SK-N-DZ (cell line): ENCODE measurements at regions not wholly inside any gene's neighbourhood (a gene's known extent, or its start where the extent isn't known, plus 50 kb on each side); places are given as distances from the start of the nearest gene placed in this dataset.
"Not testable (repeated sequence)": the region's sequence is repeated elsewhere in the genome, so short reads cannot be mapped to it uniquely, and the experiment has no call there.

Experiments
- DNase-seq: peaks from one replicate; pipeline ENCODE4 v3.0.0-alpha.2; 2015; ENCODE audit warnings: low spot score

- DNase-seq, result no peak
Observed at GRCh38 chr6:6811128-6812009, 222.8 kb downstream of the LY86 start.

- DNase-seq, result no peak
Observed at GRCh38 chr6:6812427-6812826, 223.9 kb downstream of the LY86 start.

GRCh38 chr6:6815732-6816131, 227.2 kb downstream of the LY86 start:
- DNase-seq, result no peak

- DNase-seq, result no peak
Observed at GRCh38 chr6:6816716-6817115, 228.2 kb downstream of the LY86 start.

GRCh38 chr6:6818078-6818639, 229.6 kb downstream of the LY86 start:
- DNase-seq, result no peak

- no peak for DNase-seq
Observed at GRCh38 chr6:6820641-6821238, 232.2 kb downstream of the LY86 start.

GRCh38 chr6:6821639-6822261, 233.2 kb downstream of the LY86 start:
- no peak for DNase-seq

- no peak for DNase-seq
Observed at GRCh38 chr6:6823030-6823429, 234.5 kb downstream of the LY86 start.

GRCh38 chr6:6823568-6824224, 235.2 kb downstream of the LY86 start:
- no peak for DNase-seq

GRCh38 chr6:6824381-6824780, 235.9 kb downstream of the LY86 start:
- DNase-seq, result no peak

- no peak for DNase-seq
Observed at GRCh38 chr6:6825193-6825784, 236.8 kb downstream of the LY86 start.

- no peak for DNase-seq
Observed at GRCh38 chr6:6826095-6826901, 237.8 kb downstream of the LY86 start.

- no peak for DNase-seq
Observed at GRCh38 chr6:6826961-6827360, 238.4 kb downstream of the LY86 start.

- DNase-seq, result no peak
Observed at GRCh38 chr6:6829872-6830685, 241.6 kb downstream of the LY86 start.

GRCh38 chr6:6830686-6831063, 242.2 kb downstream of the LY86 start:
- DNase-seq, result not testable (repeated sequence)

GRCh38 chr6:6832439-6832838, 243.9 kb downstream of the LY86 start:
- no peak for DNase-seq

GRCh38 chr6:6834356-6835222, 246.1 kb downstream of the LY86 start:
- DNase-seq, result no peak

GRCh38 chr6:6835223-6835503, 246.6 kb downstream of the LY86 start:
- no peak for DNase-seq
